ENCODE measurements at regions not wholly inside any gene's neighbourhood (a gene's known extent, or its start where the extent isn't known, plus 50 kb on each side); places are given as distances from the start of the nearest gene placed in this dataset.

GRCh38 chr2:15692551-15693377 lies 101.1 kb downstream of the DDX1 start:
- Histone ChIP-seq H3K36me3 (no peaks in the 10 kb centered on the region), H3K9me3 (no peaks in the 10 kb centered on the region), H3K27me3 (no peaks in the 10 kb centered on the region), H3K4me1 (no peaks in the 10 kb centered on the region), H3K4me3 (no peak overlapping the region), H3K27ac (no peak overlapping the region)
- intact Hi-C loops (cut with DNase I; ENCODE audit: low total_unique reads): no loop called here
- no peak for DNase-seq
- TF ChIP-seq CTCF (IDR thresholded peaks at IDR 0.05) (no peak), POLR2A (IDR thresholded peaks at IDR 0.05) (no peak)

- TF ChIP-seq POLR2A (IDR thresholded peaks at IDR 0.05): no peak
- TF ChIP-seq CTCF (IDR thresholded peaks at IDR 0.05): no peak
- intact Hi-C loops (cut with DNase I; ENCODE audit: low total_unique reads): no loop called here
- no peak for DNase-seq
These were observed 101.7 kb downstream of the DDX1 start for GRCh38 chr2:15693382-15693781.

GRCh38 chr2:15693926-15694588 lies 102.4 kb downstream of the DDX1 start:
- TF ChIP-seq CTCF (IDR thresholded peaks at IDR 0.05) (no peak), POLR2A (IDR thresholded peaks at IDR 0.05) (no peak)
- intact Hi-C loops (cut with DNase I; ENCODE audit: low total_unique reads): no loop called here
- Histone ChIP-seq H3K27ac (no peak overlapping the region), H3K4me1 (no peaks in the 10 kb centered on the region), H3K4me3 (no peak overlapping the region), H3K27me3 (no peaks in the 10 kb centered on the region), H3K36me3 (no peaks in the 10 kb centered on the region), H3K9me3 (no peaks in the 10 kb centered on the region)
- no peak for DNase-seq

More at GRCh38 chr2:15693382-15693781, 101.7 kb downstream of the DDX1 start:
- Histone ChIP-seq H3K27me3 (no peaks in the 10 kb centered on the region), H3K36me3 (no peaks in the 10 kb centered on the region), H3K27ac (no peak overlapping the region), H3K4me1 (no peaks in the 10 kb centered on the region), H3K4me3 (no peak overlapping the region), H3K9me3 (no peaks in the 10 kb centered on the region)

- H3K27me3 ChIP-seq: no peaks in the 10 kb centered on the region
- H3K36me3 ChIP-seq: no peaks in the 10 kb centered on the region
- H3K4me1 ChIP-seq: no peaks in the 10 kb centered on the region
- H3K9me3 ChIP-seq: no peaks in the 10 kb centered on the region
- H3K4me3 ChIP-seq: no peak overlapping the region
- H3K27ac ChIP-seq: no peak overlapping the region
- TF ChIP-seq CTCF (IDR thresholded peaks at IDR 0.05) (no peak), POLR2A (IDR thresholded peaks at IDR 0.05) (no peak)
- intact Hi-C loops (cut with DNase I; ENCODE audit: low total_unique reads): no loop called here
- no peak for DNase-seq
These were observed 102.9 kb downstream of the DDX1 start for GRCh38 chr2:15694589-15694986.

Measured in uterus (tissue), 3 donors.